ENCODE measurements at regions not wholly inside any gene's neighbourhood (a gene's known extent, or its start where the extent isn't known, plus 50 kb on each side); places are given as distances from the start of the nearest gene placed in this dataset.
"Not testable (repeated sequence)": the region's sequence is repeated elsewhere in the genome, so short reads cannot be mapped to it uniquely, and the experiment has no call there.

DNA sequence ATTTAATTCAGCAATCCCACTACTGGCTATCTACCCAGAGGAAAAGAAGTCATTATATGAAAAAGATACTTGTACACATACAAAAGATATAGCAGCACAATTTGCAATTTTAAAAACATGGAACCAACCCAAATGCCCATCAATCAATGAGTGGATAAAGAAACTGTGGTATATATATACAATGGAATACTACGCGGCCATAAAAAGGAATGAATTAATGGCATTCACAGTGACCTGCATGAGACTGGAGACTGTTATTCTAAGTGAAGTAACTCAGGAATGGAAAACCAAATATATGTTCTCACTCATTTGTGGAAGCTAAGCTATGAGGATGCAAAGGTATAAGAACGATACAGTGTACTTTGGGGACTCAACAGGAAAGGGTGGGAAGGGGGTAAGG is 102.8 kb upstream of the KCNMA1 start:
- DNase-seq (ENCODE audit: low read depth in 3 of 3) = not testable (repeated sequence)

- no peak for DNase-seq (ENCODE audit: low read depth in 3 of 3)
These were observed 101.0 kb upstream of the KCNMA1 start for GRCh38 chr10:77738496-77739158.

DNA sequence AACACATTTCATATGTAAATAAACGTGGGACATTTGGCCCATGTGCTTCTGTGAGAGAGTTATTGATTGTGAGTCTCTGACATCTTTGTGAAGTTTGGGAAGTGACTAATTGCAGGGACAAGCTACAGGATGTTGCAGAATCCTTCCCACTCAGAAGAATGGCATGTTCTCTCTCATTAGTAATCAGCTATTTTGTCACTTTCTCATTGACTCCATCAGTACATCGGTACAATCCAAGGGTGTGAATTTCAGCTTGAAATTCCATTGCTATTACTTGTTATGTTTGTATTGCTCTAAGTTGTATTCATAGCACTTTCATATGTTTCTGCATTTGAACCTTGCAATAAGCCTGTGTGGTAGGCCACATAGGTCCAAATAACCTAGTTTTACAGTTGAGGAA is 100.0 kb upstream of the KCNMA1 start:
- no peak for DNase-seq (ENCODE audit: low read depth in 3 of 3)

- not testable (repeated sequence) for DNase-seq (ENCODE audit: low read depth in 3 of 3)
These were observed 97.5 kb upstream of the KCNMA1 start for GRCh38 chr10:77735136-77735535.

DNA sequence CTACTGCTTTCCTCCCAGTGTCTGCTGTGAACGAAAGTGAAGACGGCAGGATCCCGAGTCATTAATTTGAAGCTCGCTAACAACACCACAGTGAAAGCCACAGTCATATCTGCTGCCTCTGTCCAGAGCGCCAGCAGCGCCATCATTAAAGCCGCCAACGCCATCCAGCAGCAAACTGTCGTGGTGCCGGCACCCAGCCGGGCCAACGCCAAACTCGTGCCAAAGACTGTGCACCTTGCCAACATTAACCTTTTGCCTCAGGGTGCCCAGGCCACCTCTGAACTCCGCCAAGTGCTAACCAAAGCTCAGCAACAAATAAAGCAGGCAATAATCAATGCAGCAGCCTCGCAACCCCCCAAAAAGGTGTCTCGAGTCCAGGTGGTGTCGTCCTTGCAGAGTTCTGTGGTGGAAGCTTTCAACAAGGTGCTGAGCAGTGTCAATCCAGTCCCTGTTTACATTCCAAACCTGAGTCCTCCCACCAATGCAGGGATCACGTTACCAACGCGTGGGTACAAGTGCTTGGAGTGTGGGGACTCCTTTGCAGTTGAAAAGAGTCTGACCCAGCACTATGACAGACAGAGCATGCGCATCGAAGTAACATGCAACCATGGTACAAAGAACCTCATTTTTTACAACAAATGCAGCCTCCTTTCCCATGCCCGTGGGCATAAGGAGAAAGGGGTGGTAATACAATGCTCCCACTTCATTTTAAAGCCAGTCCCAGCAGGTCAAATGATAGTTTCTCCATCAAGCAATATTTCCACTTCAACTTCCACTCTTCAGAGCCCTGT is 94.8 kb upstream of the KCNMA1 start:
- no peak for DNase-seq (ENCODE audit: low read depth in 3 of 3)

GRCh38 chr10:77727481-77727880 is 89.9 kb upstream of the KCNMA1 start:
- no peak for DNase-seq (ENCODE audit: low read depth in 3 of 3)

DNA sequence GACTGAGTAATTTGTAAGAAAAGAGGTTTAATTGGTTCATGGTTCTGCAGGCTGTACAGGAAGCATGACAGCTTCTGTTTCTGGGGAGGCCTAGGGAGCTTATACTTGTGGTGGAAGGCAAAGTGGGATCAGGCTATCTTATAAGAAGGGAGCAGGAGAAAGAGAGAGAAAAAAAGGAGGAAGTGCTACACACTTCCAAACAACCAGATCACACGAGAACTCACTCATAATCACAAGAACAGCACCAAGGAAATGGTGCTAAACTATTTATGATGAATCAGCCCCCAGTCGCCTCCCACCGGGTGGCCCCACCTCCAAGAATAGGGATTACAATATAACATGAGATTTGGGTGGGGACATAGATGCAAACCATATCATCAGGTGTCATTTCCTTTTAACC is 89.1 kb upstream of the KCNMA1 start:
- DNase-seq (ENCODE audit: low read depth in 3 of 3) = no peak

- DNase-seq (ENCODE audit: low read depth in 3 of 3) = no peak
These were observed 88.7 kb upstream of the KCNMA1 start for GRCh38 chr10:77726301-77726700.

DNA sequence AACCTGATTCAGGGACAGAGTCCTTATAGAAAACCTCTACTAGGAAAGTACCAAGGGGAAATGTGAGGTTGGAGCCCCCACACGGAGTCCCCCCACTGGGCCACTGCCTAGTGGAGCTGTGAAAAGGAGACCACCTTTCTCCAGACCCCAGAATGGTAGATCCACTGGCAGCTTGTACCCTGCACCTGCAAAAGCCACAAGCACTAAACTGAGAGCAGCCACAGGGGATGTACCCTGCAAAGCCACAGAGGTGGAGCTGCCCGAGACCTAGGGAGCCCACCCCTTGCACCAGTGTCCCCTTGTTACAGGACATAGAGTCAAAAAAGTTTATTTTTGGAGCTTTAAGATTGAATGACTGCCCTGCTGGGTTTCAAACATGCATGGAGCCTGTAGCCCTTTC is 87.2 kb upstream of the KCNMA1 start:
- no peak for DNase-seq (ENCODE audit: low read depth in 3 of 3)

DNA sequence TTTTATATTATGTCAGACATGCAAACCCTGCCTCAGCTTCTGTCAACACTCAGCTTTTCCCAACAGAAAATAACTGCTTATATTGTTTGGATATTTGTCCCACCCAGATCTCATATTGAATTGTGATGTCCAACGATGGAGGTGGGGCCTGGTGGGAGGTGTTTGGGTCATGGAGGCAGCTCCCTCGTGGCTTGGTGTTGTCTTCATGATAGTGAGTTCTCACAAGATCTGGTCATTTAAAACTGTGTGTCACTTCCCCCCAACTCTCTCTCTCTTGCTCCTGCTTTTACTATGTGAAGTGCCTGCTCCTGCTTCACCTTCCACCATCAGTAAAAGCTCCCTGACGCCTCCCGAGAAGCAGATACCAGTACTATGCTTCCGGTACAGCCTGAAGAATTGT is 85.8 kb upstream of the KCNMA1 start:
- DNase-seq (ENCODE audit: low read depth in 3 of 3) = no peak

- not testable (repeated sequence) for DNase-seq (ENCODE audit: low read depth in 3 of 3)
These were observed 85.3 kb upstream of the KCNMA1 start for GRCh38 chr10:77722956-77723355.

DNA sequence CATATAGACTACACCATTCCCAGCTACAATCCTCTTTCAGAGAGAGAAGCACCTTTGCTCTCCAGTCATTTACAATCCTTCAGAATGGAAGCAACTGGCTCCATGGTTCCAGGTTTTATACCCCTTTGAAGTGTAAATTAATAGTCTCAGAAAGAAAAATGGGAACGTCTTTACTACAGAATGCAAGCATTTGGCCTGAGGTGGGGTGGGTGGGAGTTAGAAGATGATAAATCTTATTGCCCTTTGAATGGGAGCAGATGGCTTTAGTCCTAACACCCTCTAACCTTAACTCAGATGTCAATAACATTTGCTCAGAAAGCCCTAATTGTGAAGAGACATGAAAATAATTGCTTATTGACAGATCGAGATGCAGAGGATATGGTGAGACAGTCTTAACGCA is 84.2 kb upstream of the KCNMA1 start:
- DNase-seq (ENCODE audit: low read depth in 3 of 3) = no peak

DNA sequence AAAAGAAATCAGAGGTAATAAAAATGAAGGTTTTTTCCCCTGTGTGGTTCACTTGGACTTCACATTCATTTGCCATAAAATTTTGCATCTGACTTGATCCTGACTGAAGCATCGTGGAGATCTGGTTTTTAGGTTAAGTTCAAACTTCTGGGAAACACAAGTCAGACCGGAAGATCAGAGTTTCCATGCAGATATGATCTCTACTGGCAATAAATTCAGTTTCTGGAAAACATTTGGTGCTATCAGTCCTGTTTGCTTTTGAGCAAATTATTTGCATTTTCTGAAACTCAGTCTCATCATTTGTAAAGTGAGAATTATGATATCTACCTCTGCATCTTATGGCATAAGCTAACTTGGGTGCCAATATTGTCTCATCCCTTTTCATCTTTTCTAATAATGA is 81.3 kb upstream of the KCNMA1 start:
- no peak for DNase-seq (ENCODE audit: low read depth in 3 of 3)

DNA sequence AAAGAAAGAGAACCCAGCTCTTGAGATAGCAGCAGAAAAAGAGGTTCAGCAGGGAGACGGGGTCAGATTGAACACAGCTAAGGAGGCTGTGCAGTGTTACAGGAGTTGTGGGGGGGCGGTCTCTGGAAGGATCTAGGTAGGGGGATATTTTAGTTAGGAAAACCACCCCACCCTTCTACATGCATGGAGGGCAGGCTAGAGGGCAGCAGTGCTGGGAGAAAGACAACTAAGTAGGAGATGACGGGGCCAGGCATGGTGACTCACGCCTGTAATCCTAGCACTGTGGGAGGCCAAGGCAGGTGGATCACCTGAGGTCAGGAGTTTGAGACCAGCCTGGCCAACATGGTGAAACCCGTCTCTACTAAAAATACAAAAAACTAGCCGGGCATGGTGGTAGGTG is 80.7 kb upstream of the KCNMA1 start:
- DNase-seq (ENCODE audit: low read depth in 3 of 3) = not testable (repeated sequence)

DNA sequence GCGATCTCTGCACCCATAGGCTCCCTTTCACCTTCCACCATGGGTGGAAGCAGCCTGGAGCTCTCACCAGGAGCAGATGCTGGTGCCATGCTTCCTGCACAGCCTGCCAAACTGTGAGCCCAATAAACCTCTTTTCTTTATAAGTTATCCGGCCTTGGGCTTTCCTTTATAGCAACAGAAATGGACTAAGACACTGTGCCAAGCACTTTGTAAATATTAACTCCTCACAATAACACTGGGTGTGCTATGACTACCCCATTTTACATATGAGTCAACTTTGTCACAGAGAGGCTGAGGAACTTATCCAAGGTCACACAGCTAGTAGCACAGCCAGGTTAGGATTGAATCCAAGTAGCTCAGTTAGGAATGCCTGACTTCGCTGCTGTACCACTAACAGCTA is 79.7 kb upstream of the KCNMA1 start:
- no peak for DNase-seq (ENCODE audit: low read depth in 3 of 3)

DNA sequence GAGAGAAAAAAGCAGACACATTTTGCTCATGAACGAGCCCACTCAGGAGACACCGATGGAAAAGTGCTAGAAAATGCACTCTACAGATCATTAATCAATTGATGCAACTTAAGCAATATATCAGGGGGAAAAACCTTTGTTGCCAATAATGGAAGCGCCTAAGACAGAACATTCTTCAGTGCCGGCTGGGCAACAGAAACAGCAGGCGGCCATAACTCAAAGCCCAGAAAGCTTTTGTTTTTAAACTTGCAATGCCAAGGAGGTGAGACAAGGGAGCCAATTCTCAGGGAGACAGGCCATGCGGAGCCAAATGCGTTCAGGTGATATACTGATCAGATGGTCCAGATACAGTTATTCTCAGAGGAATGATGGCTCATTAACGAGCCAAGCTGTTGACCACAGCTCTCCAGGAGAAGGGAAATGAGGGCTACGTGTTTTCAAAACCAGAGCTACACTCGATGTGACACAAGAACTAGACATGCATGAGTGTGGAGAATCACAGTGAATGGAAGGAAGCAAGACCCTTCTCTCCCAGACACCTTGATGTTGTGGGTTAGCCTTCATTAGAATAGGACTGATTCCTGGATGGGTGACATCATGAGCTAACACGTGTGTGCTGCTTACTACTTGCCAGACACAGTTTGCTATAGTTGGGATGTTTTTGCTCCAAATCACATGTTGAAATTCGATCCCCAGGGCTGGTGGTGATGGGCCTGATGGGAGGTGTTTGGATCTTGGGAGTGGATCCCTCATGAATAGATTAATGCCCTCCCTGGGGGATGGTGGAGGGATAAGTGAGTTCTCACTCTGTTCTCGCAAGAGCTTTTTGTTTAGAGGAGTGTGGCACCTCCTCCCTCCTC is 79.1 kb upstream of the KCNMA1 start:
- no peak for DNase-seq (ENCODE audit: low read depth in 3 of 3)

GRCh38 chr10:77715536-77715935 is 77.9 kb upstream of the KCNMA1 start:
- DNase-seq (ENCODE audit: low read depth in 3 of 3) = no peak

GRCh38 chr10:77715088-77715487 is 77.5 kb upstream of the KCNMA1 start:
- no peak for DNase-seq (ENCODE audit: low read depth in 3 of 3)

DNA sequence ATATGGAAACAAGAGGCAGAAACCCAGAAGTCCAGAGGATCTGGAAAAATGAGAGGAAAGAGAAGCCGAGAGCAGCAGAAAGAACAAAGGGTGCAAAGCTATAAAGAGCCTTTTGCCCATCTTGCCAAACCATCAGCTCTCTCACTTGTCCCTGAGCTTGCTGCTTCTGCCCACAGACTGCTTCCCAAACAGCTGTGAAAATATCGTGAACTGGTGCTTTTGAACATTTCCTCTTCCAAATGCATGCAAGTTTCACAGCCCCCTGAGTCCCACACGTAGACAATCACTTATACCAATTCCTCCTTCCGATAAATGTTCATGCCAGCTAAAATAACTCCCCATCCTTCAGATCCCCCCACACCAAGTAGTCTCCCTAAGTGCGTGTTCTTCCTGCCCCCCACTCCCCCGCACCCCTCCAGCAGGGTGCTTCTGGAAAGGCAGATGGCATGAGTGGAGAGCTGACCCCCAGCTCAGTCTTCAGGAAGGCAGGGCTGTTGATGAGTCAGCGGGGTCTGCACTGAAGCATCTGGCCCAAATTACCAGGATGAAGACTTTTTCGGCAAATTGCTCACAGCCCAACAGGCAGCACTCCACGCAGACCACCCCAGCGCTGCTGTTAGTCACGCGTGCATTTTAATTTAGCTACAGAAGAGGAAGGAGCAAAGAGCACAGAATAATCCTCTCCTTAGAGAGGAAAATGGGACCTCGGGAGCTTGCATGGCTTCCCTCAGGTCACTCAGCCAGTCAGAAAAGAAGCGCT is 76.1 kb upstream of the KCNMA1 start:
- no peak for DNase-seq (ENCODE audit: low read depth in 3 of 3)

DNA sequence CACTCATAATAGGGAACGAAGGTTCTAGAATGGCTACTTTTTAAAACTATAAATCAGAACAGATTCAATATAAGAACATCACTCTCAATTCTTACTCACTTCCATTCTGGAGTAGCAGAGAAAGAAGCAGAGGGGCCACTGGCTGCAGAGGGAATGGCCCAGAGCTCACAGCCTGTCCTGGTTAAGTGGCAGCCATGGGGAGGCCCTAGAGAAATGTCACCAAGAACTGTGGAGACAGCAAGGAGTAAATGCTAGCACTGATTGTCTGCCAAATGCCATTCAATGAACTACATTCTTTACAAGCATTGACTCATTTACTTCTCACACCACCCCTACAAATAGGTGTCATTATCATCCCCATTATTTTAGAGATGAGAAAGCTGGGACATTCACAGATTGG is 74.6 kb upstream of the KCNMA1 start:
- DNase-seq (ENCODE audit: low read depth in 3 of 3) = no peak

- DNase-seq (ENCODE audit: low read depth in 3 of 3) = no peak
These were observed 74.1 kb upstream of the KCNMA1 start for GRCh38 chr10:77711683-77712049.

Measured in stimulated activated CD4-positive, alpha-beta T cell treated with anti-CD3 and anti-CD28 coated beads, TNF-alpha, amount 100 ng/mL, for 48 hours (primary cell).